H1 (cell line): ENCODE measurements at regions not wholly inside any gene's neighbourhood (a gene's known extent, or its start where the extent isn't known, plus 50 kb on each side); places are given as distances from the start of the nearest gene placed in this dataset.
A peak's percentile ranks its signal among the peaks of the same experiment; 100 is the strongest.

ENCODE experiments used
- CTCF ChIA-PET: fragments of 300-600 bp; sonication (Branson Sonifier 250); formaldehyde crosslinking; loops from one replicate; lab custom pipeline; 2021; ENCODE audit not compliant: partially characterized antibody; lab: Charles Lee
- POLR2A ChIA-PET: fragments of 300-600 bp; sonication (Branson Sonifier 250); formaldehyde crosslinking; loops from one replicate; lab custom pipeline; 2021; ENCODE audit warnings: inconsistent platforms; ENCODE audit not compliant: partially characterized antibody; lab: Charles Lee
- DNase-seq, 2 experiments: peaks; one replicate each; pipeline versions ENCODE4 v3.0.0 to v3.0.0-alpha.2; 2010 to 2022; ENCODE audit warnings: low spot score in 2 of 2, low read depth in 1 of 2, mixed read lengths in 1 of 2
- FAIRE-seq: peaks from 2 replicates; lab custom pipeline; 2011; peaks lifted over from hg19 to GRCh38; lab: Jason Lieb, UNC
- H2AFZ ChIP-seq: 2 replicates; pipeline ENCODE4 v1.8.1; 2012; ENCODE audit warnings: low read length, inconsistent platforms
- H2AK5ac ChIP-seq: 2 replicates; pipeline ENCODE4 v1.6.1; 2013; ENCODE audit warnings: low read depth, low read length
- H2BK120ac ChIP-seq: replicated peaks from 2 replicates; pipeline ENCODE3; 2013; ENCODE audit warnings: low read depth, low read length, inconsistent platforms
- H2BK12ac ChIP-seq: 2 replicates; pipeline ENCODE4 v1.6.1; 2013; ENCODE audit warnings: low read depth, low read length
- H2BK15ac ChIP-seq: 2 replicates; pipeline ENCODE4 v1.6.1; 2013; ENCODE audit warnings: low read length
- H2BK20ac ChIP-seq: 2 replicates; pipeline ENCODE4 v1.6.1; 2013; ENCODE audit warnings: low read length
- H2BK5ac ChIP-seq: 2 replicates; pipeline ENCODE4 v1.6.1; 2013; ENCODE audit warnings: low read depth, low read length
- H3K14ac ChIP-seq: 2 replicates; pipeline ENCODE4 v1.6.1; 2013; ENCODE audit warnings: inconsistent platforms; ENCODE audit not compliant: insufficient read length
- H3K18ac ChIP-seq: 2 replicates; pipeline ENCODE4 v1.6.1; 2013; ENCODE audit warnings: low read length; ENCODE audit errors: extremely low read depth
- H3K23ac ChIP-seq: 2 replicates; pipeline ENCODE4 v1.6.1; 2013; ENCODE audit warnings: inconsistent platforms; ENCODE audit not compliant: insufficient read length
- H3K23me2 ChIP-seq: 2 replicates; pipeline ENCODE4 v1.6.1; 2013; ENCODE audit warnings: low read depth, low read length
- H3K27ac ChIP-seq: 2 replicates; pipeline ENCODE4 v1.6.1; 2011; ENCODE audit warnings: low read depth, low read length, inconsistent platforms
- H3K27me3 ChIP-seq, 4 experiments: replicated peaks in 1 of 4; 1 replicate in 1 of 4; 2 replicates in 3 of 4; pipeline versions ENCODE4 v1.6.1 to v1.8.1; 2011 to 2013; ENCODE audit warnings: low read length in 3 of 4, mild to moderate bottlenecking in 3 of 4, inconsistent platforms in 2 of 4, mixed read lengths in 2 of 4, moderate library complexity in 1 of 4; ENCODE audit not compliant: control insufficient read depth in 3 of 4, insufficient read depth in 3 of 4; ENCODE audit errors: extremely low read depth in 1 of 4
- H3K36me3 ChIP-seq, 4 experiments: 2 replicates each; pipeline versions ENCODE4 v1.6.1 to v1.8.1; 2011 to 2013; ENCODE audit warnings: mild to moderate bottlenecking in 4 of 4, low read length in 3 of 4, moderate library complexity in 2 of 4, control low read depth in 1 of 4, inconsistent platforms in 1 of 4; ENCODE audit not compliant: insufficient read depth in 4 of 4, control insufficient read depth in 2 of 4
- H3K4ac ChIP-seq: replicated peaks from 2 replicates; pipeline ENCODE3; 2013; ENCODE audit warnings: low read length, low read depth, mixed read lengths, inconsistent platforms; ENCODE audit not compliant: insufficient read length
- H3K4me1 ChIP-seq, 4 experiments: replicated peaks in 1 of 4; 1 replicate in 1 of 4; 2 replicates in 3 of 4; pipeline versions ENCODE4 v1.6.1 to v1.8.1; 2011 to 2013; ENCODE audit warnings: low read length in 3 of 4, inconsistent platforms in 2 of 4, mixed read lengths in 1 of 4; ENCODE audit not compliant: insufficient read depth in 4 of 4, control insufficient read depth in 3 of 4
- H3K4me2 ChIP-seq, 2 experiments: 2 replicates each; pipeline versions ENCODE4 v1.6.1 to v1.8.1; 2011 to 2013; ENCODE audit warnings: low read depth in 2 of 2, low read length in 2 of 2, control low read depth in 1 of 2, inconsistent platforms in 1 of 2, mild to moderate bottlenecking in 1 of 2; ENCODE audit not compliant: insufficient read depth in 1 of 2
- H3K4me3 ChIP-seq, 4 experiments: fragments of 200-600, 300-600 bp in 1 of 4; sonication (generic), shearing (Covaris generic), sonication (Bioruptor Twin) in 1 of 4; 2 replicates each; pipeline versions ENCODE4 v1.5.1 to v1.8.1; 2011 to 2016; ENCODE audit warnings: low read length in 4 of 4, low read depth in 3 of 4, control low read depth in 2 of 4, inconsistent platforms in 2 of 4, mild to moderate bottlenecking in 2 of 4, mixed read lengths in 1 of 4, moderate library complexity in 1 of 4; ENCODE audit not compliant: insufficient read depth in 2 of 4; ENCODE audit errors: extremely low read depth in 1 of 4
- H3K56ac ChIP-seq: replicated peaks from 2 replicates; pipeline ENCODE3; 2013; ENCODE audit warnings: low read depth, mild to moderate bottlenecking, mixed read lengths, low read length, inconsistent platforms; ENCODE audit not compliant: insufficient read length
- H3K79me1 ChIP-seq: 2 replicates; pipeline ENCODE4 v1.6.1; 2013; ENCODE audit warnings: low read depth, low read length, control low read depth
- H3K79me2 ChIP-seq, 2 experiments: 2 replicates each; pipeline versions ENCODE4 v1.6.1 to v1.8.1; 2012 to 2013; ENCODE audit warnings: low read length in 2 of 2, mild to moderate bottlenecking in 2 of 2, inconsistent platforms in 1 of 2; ENCODE audit not compliant: insufficient read depth in 2 of 2, control insufficient read depth in 1 of 2
- H3K9ac ChIP-seq, 4 experiments: replicated peaks in 1 of 4; 1 replicate in 1 of 4; 2 replicates in 3 of 4; pipeline versions ENCODE4 v1.6.1 to v1.8.1; 2011 to 2013; ENCODE audit warnings: low read depth in 3 of 4, low read length in 3 of 4, control low read depth in 2 of 4, mild to moderate bottlenecking in 2 of 4, moderate library complexity in 2 of 4, inconsistent platforms in 1 of 4; ENCODE audit errors: extremely low read depth in 1 of 4
- H3K9me3 ChIP-seq, 2 experiments: 2 replicates each; pipeline versions ENCODE4 v1.6.1 to v1.8.1; 2012 to 2013; ENCODE audit warnings: mild to moderate bottlenecking in 2 of 2, moderate library complexity in 2 of 2, control low read depth in 1 of 2, inconsistent platforms in 1 of 2, low read depth in 1 of 2, low read length in 1 of 2, mixed read lengths in 1 of 2; ENCODE audit not compliant: insufficient read depth in 2 of 2
- H4K20me1 ChIP-seq, 2 experiments: replicated peaks in 1 of 2; 2 replicates each; pipeline versions ENCODE3 to v1.8.1; 2011 to 2013; ENCODE audit warnings: inconsistent platforms in 2 of 2, low read length in 2 of 2, mild to moderate bottlenecking in 1 of 2; ENCODE audit not compliant: insufficient read depth in 2 of 2, control insufficient read depth in 1 of 2
- H4K5ac ChIP-seq: 2 replicates; pipeline ENCODE4 v1.6.1; 2013; ENCODE audit warnings: low read length, low read depth, mixed read lengths, inconsistent platforms; ENCODE audit not compliant: insufficient read length
- H4K8ac ChIP-seq: 2 replicates; pipeline ENCODE4 v1.8.0; 2013; ENCODE audit warnings: mild to moderate bottlenecking, moderate library complexity, low read length, inconsistent platforms; ENCODE audit not compliant: insufficient read depth; ENCODE audit errors: extremely low read depth
- H4K91ac ChIP-seq: replicated peaks from 2 replicates; pipeline ENCODE3; 2013; ENCODE audit warnings: low read length, mixed read lengths, inconsistent platforms; ENCODE audit not compliant: insufficient read length
- ASH2L ChIP-seq: fragments of 200-600, 300-600 bp; sonication (generic); IDR thresholded peaks from one replicate; pipeline ENCODE4 v1.7.1; 2017; ENCODE audit warnings: low read length
- RBBP5 ChIP-seq: IDR thresholded peaks from 2 replicates; pipeline ENCODE4 v1.7.1; 2012; ENCODE audit warnings: low read depth, mild to moderate bottlenecking, inconsistent platforms, low read length, moderate library complexity, borderline replicate concordance
- RXRA ChIP-seq: IDR thresholded peaks from 2 replicates; pipeline ENCODE4 v1.6.1; 2011; ENCODE audit warnings: low read depth, mild to moderate bottlenecking, low read length, moderate library complexity; ENCODE audit not compliant: insufficient read depth
- SP2 ChIP-seq: IDR thresholded peaks from 2 replicates; pipeline ENCODE4 v1.6.1; 2012; ENCODE audit warnings: mild to moderate bottlenecking, low read length, inconsistent platforms
- TEAD4 ChIP-seq: IDR thresholded peaks from 2 replicates; pipeline ENCODE4 v1.6.1; 2012; ENCODE audit warnings: low read depth, low read length, inconsistent platforms, mixed read lengths
- ZNF274 ChIP-seq: IDR thresholded peaks from 2 replicates; pipeline ENCODE4 v1.7.0; 2012; ENCODE audit warnings: low read length, borderline replicate concordance; ENCODE audit errors: extremely low read depth
- WGBS, 2 experiments: shearing (Covaris generic) in 1 of 2; methylation state at CpG; one replicate each; pipeline versions ENCODE4 v1.1.6 to v1.1.7; 2013 to 2015; ENCODE audit warnings: low lambda C conversion rate in 2 of 2, mixed read lengths in 2 of 2, inconsistent platforms in 1 of 2, low coverage in 1 of 2, missing lambda C conversion rate in 1 of 2; ENCODE audit not compliant: insufficient replicate concordance in 2 of 2, insufficient coverage in 1 of 2, insufficient read length in 1 of 2; ENCODE audit errors: extremely low coverage in 1 of 2, missing lambda C conversion rate in 1 of 2; 5-methylcytosine and 5-hydroxymethylcytosine counted together
- TF ChIP-seq, protein P1 (sequence below): IDR thresholded peaks from 2 replicates; pipeline ENCODE4 v1.6.1; 2011; ENCODE audit warnings: low read length, improper control_type of control experiment

DNA sequence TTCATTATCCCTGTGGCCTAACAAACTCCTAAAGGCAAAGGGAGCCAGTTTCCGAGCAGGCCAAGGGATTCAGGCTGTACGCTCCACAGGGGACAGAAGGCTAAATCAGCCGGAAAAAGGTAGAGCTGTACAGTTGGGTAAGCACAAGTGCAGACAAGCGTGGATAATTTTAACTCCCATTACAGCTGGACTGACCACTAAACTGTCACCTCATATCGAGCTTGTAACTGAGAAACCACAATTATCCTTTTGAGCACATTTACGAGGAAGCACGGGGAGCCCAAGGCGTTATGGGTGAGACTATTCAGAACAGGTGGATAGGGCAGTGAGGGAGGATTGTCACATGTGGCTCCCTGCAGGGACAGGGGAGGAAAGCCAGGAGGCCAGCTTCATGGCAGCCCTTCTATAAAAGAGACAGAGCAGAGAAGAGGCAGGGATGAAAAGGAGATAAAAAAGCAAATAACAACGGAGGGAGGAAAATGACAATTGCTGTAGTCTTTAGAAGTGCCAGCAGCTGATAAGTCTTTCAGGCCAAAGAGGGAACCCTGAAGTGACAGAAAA lies 288.0 kb downstream of the FGFR2 start:
- Histone ChIP-seq H2AFZ (no peak overlapping the region), H3K23me2 (no peaks in the 10 kb centered on the region), H3K27ac (no peak overlapping the region), H4K20me1 (no peaks in the 10 kb centered on the region), H3K79me1 (no peaks in the 10 kb centered on the region), H3K4me1 (peaks cover 0 to 14% (median 13%) of the 10 kb centered on the region in 4 experiments; a peak in 4 of 7 replicates), H3K36me3 (no peaks in the 10 kb centered on the region), H2BK20ac (no peak overlapping the region), H3K4ac (no peak overlapping the region), H2AK5ac (no peak overlapping the region), H3K9ac (no peak overlapping the region), H2BK5ac (no peak overlapping the region), H3K18ac (no peak overlapping the region), H3K4me3 (no peak overlapping the region), H3K14ac (no peak overlapping the region), H3K27me3 (no peaks in the 10 kb centered on the region; a peak in 1 of 7 replicates), H3K56ac (no peak overlapping the region), H3K79me2 (no peaks in the 10 kb centered on the region), H4K8ac (no peak overlapping the region), H2BK120ac (peak overlapping the region; percentile 31), H4K5ac (no peak overlapping the region), H4K91ac (no peak overlapping the region), H2BK12ac (no peak overlapping the region), H3K23ac (no peak overlapping the region), H3K9me3 (peaks cover 4 to 6% of the 10 kb centered on the region in 2 experiments; a peak in 2 of 4 replicates), H2BK15ac (0 out of 2 replicates have a peak overlapping the region, but pooled peaks have one; percentile 22), H3K4me2 (no peak overlapping the region)
- DNase-seq: no peak
- ChIA-PET CTCF (interaction anchor here (0.6 to 1.4 kb wide), 4 partner anchors 11 to 185 kb away, joined by 3 to 4 read pairs (median 3); no protein-coding TSS in a partner anchor), POLR2A (no interaction called here)
- TF ChIP-seq, protein P1, sequence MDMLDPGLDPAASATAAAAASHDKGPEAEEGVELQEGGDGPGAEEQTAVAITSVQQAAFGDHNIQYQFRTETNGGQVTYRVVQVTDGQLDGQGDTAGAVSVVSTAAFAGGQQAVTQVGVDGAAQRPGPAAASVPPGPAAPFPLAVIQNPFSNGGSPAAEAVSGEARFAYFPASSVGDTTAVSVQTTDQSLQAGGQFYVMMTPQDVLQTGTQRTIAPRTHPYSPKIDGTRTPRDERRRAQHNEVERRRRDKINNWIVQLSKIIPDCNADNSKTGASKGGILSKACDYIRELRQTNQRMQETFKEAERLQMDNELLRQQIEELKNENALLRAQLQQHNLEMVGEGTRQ: peak; percentile 23; the same call in 1 of the 2 replicates
- no peak for TF ChIP-seq ZNF274
- TF ChIP-seq ASH2L: no peak
- TF ChIP-seq RXRA: no peak
- no peak for TF ChIP-seq TEAD4
- no peak for TF ChIP-seq SP2
- no peak for TF ChIP-seq RBBP5
- WGBS, 2 experiments: 61% methylated on average over 9 of the region's 9 CpGs; no CpG with 5 or more reads in 1 of the 2 experiments
- no peak for FAIRE-seq
